8988T (cell line): ENCODE measurements at regions not wholly inside any gene's neighbourhood (a gene's known extent, or its start where the extent isn't known, plus 50 kb on each side); places are given as distances from the start of the nearest gene placed in this dataset.

Source experiments
- DNase-seq: peaks from one replicate; pipeline ENCODE4 v3.0.0; 2011

GRCh38 chr3:59644479-59645402 is 594.9 kb upstream of the CFAP20DC start:
- no peak for DNase-seq

DNA sequence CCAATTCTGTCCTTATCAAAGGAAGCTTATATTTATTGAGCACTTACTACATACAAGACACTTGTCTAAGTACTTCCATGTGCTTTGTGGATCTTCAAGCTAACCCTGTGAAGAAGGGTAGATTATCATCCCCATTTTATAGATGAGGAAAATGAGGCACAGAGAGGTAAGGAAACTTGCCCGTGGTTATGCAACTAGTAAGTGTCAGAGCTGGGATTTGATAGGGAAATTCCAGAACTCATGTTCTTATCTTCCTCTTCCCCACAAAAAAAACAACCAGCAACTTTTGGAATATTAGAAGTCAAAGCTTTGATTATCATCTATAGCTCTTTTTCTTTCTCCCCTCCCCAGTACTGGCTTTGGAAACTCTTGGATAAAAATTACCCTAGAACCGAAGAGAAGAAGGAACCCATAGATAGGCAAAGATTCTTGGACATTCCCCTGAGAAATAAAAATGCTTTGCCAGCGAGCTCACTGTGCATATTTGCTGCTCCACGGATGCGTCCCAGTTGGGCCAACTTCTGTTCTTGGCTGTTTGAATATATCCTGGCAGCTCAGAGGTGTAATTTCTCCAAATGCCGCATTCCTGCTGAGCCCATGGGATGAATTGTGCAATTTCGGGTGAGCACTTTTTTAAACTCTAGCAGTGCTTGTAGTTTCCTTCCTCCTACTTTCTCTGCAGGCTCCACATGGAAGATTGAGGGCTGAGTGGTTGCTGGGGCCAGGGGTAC is 591.5 kb upstream of the CFAP20DC start:
- DNase-seq = no peak

DNA sequence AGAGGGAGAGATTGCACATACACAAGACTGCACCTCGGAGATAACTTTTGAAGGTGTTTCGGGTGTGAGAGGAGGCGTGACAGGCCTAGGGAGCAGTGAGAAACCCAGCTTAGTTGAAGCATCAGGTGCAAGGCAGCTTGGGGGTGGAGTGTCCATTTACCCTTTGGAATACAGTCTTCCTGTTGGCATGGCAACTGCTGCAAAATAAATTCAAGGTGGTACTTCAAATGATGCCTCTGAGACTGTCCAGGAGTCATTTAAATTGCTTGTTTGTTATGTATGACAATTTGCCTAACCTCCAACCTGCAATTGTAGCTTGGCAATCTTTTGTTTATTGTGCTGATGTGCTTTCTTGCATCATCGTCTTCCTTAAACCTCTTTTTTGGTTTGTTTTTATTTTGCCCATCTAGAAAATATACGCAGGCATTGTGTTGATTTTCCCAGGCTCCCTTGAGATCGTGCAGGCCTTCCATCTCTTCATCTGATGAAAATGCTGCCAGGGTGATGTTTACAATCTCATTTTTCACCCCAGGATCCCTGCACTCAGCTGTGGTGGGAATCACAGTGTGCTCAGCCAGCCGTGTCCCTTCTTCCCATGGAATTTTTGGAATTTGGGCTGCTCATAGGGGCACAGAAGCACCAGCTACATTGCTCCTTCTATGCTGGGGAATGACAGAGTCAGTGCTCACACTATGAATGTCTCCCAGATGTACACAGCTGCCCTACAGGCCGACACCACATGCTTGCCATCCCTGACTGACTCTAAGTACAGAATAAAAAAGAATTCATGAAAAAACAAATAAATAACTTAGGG is 583.1 kb upstream of the CFAP20DC start:
- no peak for DNase-seq

DNA sequence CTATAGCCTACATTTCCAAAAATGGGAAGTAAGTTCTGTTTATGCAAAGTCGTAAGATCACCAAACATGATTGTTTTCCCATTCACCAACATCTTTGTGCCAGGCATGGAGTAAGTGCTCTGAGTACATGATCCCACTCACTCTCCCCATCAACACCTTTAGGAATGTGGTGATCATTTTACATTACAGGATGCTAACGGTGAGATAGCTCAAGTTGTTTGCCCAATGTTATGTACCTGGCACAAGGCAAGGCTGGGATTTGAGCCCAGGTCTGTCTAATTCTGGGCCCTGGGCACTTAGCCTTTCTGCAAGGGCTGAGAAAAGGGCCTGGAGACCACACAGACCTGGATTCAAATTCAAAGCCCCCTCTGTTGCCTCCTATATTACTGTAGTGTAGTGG is 581.7 kb upstream of the CFAP20DC start:
- no peak for DNase-seq

GRCh38 chr3:59621037-59621436 is 571.2 kb upstream of the CFAP20DC start:
- no peak for DNase-seq

GRCh38 chr3:59620325-59620724 is 570.5 kb upstream of the CFAP20DC start:
- DNase-seq = no peak

DNA sequence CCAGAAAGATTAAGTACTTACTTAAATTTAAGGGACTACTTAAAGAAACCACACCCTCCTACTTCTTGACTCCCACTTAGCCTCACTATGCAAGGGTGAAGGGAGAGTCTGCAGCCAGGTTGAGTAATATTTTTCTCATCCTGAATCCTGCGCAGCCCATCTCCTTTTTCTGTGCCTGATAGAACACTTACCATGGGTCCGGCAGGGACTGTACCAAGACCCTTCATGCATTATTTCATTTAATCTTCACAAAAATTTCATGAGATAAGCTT is 562.6 kb upstream of the CFAP20DC start:
- DNase-seq = no peak

DNA sequence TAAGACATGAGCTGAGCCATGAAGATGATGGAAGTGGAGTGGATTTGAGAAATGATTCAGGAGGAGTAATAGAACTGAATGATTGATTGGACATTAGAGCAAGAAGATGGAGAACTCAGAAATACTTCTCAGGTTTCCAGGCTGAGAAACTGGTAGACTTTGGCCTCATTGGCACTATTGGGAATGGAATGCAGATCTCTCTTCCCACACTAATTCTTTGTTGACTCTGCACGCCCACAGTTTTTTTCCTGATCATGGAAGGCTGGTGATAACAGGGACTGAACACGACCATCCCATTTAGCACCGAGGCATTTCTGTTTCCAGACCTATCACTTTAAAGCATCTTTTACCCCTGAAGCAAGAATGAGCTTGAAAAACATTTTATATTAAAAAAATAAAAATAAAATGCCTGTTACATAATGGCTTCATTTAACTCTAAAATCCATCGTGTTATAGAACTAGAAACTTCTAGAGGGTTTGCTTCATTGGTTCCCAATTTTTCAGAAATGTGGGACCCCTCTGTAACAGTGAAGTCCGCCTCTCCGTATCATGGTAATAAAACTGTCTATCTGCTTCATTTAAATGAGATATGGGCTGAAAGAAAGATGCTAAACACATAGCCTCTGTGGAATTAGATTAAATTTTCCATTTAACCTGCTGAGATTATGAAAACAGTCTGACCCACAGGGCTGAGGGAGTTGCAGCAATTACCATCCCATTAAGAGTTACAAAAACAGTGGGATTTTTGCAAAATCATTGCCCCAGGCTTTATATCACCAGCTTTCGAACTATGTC is 562.0 kb upstream of the CFAP20DC start:
- DNase-seq = no peak

DNA sequence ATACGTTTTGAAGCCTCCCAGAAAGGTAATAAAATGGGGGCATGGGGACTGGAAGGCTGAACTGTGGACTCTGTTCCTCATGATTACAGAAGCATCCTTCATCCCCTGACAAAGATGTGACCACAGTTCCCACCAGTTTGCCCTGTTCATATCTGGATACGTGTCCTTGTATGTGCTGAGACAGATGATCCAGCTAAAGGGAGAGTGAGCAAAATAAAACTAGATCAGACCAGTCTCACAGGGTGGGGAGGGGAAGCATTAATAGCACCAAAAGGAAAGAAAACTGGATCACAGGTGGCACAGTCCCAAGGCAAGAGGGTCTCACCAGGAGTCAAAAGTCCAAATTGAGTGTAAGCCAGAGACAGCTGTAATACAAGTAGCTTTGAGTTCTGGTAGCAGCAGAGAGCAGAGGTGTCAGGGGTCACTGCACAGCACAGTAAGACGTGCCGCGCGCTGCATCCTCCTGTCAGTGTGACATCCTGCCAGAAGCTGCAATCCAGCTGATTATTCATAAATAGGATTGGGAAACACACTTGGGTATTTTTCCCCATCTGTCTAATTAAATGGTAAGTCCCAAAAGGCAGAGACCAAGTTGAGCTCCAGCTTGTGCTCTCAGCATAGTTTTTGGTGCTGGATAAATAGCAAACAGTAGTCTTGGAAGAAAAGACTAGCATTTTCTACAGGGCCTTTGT is 560.0 kb upstream of the CFAP20DC start:
- no peak for DNase-seq

GRCh38 chr3:59608356-59608755 is 558.5 kb upstream of the CFAP20DC start:
- DNase-seq = no peak

- no peak for DNase-seq
These were observed 557.8 kb upstream of the CFAP20DC start for GRCh38 chr3:59607656-59608055.

- no peak for DNase-seq
These were observed 556.9 kb upstream of the CFAP20DC start for GRCh38 chr3:59606638-59607266.

GRCh38 chr3:59605944-59606534 is 556.2 kb upstream of the CFAP20DC start:
- no peak for DNase-seq

GRCh38 chr3:59605318-59605717 is 555.5 kb upstream of the CFAP20DC start:
- DNase-seq = no peak

DNA sequence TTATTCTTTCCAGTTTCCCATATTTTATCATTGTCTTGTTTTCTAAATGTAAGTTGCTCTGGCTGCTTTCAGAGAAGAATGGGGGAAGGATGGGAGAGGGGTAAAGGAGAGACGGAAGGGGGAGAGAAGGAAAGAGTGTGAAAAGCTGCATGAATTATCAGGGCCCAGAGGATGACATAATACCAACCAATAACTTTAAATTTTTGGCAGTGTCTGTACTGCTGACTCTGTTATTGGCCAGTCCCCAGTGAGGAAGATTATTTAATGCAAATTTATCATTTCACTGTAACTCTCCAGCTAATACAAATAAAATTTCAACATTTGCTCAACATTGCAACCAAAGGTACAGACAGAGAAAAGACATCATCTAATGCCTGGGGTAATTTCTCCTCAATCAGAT is 551.7 kb upstream of the CFAP20DC start:
- no peak for DNase-seq

DNA sequence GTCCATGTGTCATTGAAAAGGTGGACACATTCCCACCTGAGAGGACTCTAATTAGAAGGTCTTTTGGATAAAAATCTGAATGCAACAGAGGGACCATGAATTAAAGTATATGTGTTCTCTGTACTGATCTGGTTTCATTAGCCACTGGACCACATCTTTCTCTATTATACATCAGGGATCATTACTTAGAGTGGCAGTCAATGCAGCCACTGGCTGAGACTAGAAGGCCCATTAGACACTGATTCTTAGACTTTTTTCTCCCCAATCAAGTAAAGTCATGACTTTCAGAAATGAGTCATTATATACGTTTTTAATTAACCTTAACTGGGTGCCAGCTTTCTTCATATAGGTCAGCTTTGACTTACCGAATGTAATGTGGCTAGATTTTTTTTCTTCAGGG is 550.8 kb upstream of the CFAP20DC start:
- DNase-seq = no peak

DNA sequence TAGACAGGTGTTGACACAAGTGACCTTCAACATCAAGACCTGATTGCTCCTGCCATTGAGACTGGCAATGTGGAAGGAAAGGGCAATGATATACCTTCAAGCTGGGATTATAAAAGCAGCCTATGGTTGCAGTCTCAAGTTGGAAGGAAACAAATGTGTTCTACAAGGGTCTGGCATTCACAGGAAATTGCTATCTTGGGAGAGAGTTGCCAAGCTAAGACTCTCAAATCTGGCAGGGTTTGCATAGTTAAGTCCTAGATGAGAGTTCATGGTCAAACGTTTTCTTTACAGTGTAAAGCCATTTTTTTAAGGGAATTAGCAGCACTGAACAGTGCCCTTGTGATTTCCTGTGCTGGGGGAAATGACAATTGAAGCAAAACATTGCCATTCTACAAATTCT is 546.9 kb upstream of the CFAP20DC start:
- DNase-seq = no peak

- DNase-seq = no peak
These were observed 546.0 kb upstream of the CFAP20DC start for GRCh38 chr3:59595830-59596229.

GRCh38 chr3:59593380-59593779 is 543.6 kb upstream of the CFAP20DC start:
- DNase-seq = no peak

DNA sequence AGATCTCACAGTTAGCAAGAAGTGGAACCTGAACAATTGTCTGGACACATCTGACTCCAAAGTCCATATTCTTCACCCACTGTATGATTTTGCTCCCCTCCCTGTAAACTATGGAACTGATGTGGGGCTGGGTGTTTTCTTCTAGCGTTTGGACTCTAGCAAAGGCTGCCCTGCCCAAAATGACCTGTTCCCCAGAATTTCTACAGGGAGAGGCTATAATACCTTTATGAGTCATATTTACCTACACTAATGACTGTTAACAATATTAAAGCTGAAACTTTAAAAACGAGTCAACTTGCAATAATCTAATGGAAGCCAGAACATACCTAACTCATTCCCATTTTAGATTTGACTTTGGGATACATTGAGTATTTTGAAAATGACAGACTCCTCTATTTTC is 531.2 kb upstream of the CFAP20DC start:
- no peak for DNase-seq

DNA sequence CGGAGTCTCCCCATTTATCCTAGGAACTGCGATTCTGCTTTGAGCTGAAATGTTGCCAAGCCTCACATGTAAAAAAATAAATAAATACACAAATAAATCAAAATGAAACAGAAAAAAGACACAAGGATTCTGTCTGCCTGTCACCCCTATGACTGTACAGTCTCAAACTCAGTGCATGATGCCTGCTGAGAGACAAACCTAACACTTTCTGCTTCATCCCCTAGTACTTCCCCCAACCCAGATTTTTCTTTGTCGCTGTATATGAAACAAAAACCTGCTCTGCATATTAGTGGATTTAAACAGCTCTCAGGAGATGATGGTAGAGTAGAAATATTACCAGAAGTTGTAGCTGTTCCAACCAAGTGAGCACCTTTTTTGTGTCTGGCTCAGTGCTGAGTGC is 530.7 kb upstream of the CFAP20DC start:
- DNase-seq = no peak
